GM18951 (cell line): ENCODE measurements at regions not wholly inside any gene's neighbourhood (a gene's known extent, or its start where the extent isn't known, plus 50 kb on each side); places are given as distances from the start of the nearest gene placed in this dataset.
"Not testable (repeated sequence)": the region's sequence is repeated elsewhere in the genome, so short reads cannot be mapped to it uniquely, and the experiment has no call there.

Experiments used
- POLR2A ChIP-seq: IDR thresholded peaks from 4 replicates; pipeline ENCODE4 v1.6.1; 2011; ENCODE audit warnings: mild to moderate bottlenecking; ENCODE audit not compliant: insufficient read length, insufficient read depth; ENCODE audit errors: extremely low read depth
- in situ Hi-C: fragments of 300-500 bp; cut with MboI; formaldehyde crosslinking; loops from one replicate; pipeline ENCODE4 v1.12.0; 2022; ENCODE audit warnings: low sequenced_read_pairs, mixed read lengths, inconsistent platforms; ENCODE audit not compliant: unreplicated experiment

GRCh38 chr1:119226321-119226720 lies 85.9 kb upstream of the WARS2 start:
- no peak for TF ChIP-seq POLR2A
- in situ Hi-C loops, result no loop called here

- in situ Hi-C loops, result no loop called here
- no peak for TF ChIP-seq POLR2A
These were observed 86.5 kb upstream of the WARS2 start for GRCh38 chr1:119226913-119227312.

- in situ Hi-C loops, result no loop called here
- TF ChIP-seq POLR2A, result no peak
These were observed 87.0 kb upstream of the WARS2 start for GRCh38 chr1:119227456-119227855.

- in situ Hi-C loops, result no loop called here
- no peak for TF ChIP-seq POLR2A
These were observed 88.1 kb upstream of the WARS2 start for GRCh38 chr1:119228335-119229080.

- no peak for TF ChIP-seq POLR2A
These were observed 94.7 kb upstream of the WARS2 start for GRCh38 chr1:119235120-119235519.

GRCh38 chr1:119245881-119246280 lies 105.4 kb upstream of the WARS2 start:
- TF ChIP-seq POLR2A, result no peak
- in situ Hi-C loops, result no loop called here

More at GRCh38 chr1:119235120-119235519, 94.7 kb upstream of the WARS2 start:
- in situ Hi-C loops, result no loop called here

GRCh38 chr1:119249283-119249682 lies 108.8 kb upstream of the WARS2 start:
- TF ChIP-seq POLR2A, result no peak
- in situ Hi-C loops, result no loop called here

GRCh38 chr1:119250299-119250698 lies 109.8 kb upstream of the WARS2 start:
- no peak for TF ChIP-seq POLR2A
- in situ Hi-C loops, result no loop called here

GRCh38 chr1:119251751-119252150 lies 111.3 kb upstream of the WARS2 start:
- in situ Hi-C loops, result no loop called here
- TF ChIP-seq POLR2A, result no peak

GRCh38 chr1:119253366-119253765 lies 112.9 kb upstream of the WARS2 start:
- in situ Hi-C loops, result no loop called here
- TF ChIP-seq POLR2A, result no peak

- in situ Hi-C loops, result no loop called here
- TF ChIP-seq POLR2A, result no peak
These were observed 113.7 kb upstream of the WARS2 start for GRCh38 chr1:119254067-119254720.

GRCh38 chr1:119256089-119256488 lies 112.5 kb upstream of the HAO2 start:
- in situ Hi-C loops, result not testable (repeated sequence)

- no peak for TF ChIP-seq POLR2A
- in situ Hi-C loops, result no loop called here
These were observed 108.1 kb upstream of the HAO2 start for GRCh38 chr1:119260506-119260905.

- in situ Hi-C loops, result no loop called here
- TF ChIP-seq POLR2A, result no peak
These were observed 102.2 kb upstream of the HAO2 start for GRCh38 chr1:119266386-119266785.

- TF ChIP-seq POLR2A, result no peak
- in situ Hi-C loops, result no loop called here
These were observed 101.7 kb upstream of the HAO2 start for GRCh38 chr1:119266858-119267257.

GRCh38 chr1:119267288-119267687 lies 101.3 kb upstream of the HAO2 start:
- in situ Hi-C loops, result not testable (repeated sequence)
